Hepatocyte (in vitro differentiated cells): ENCODE measurements at regions not wholly inside any gene's neighbourhood (a gene's known extent, or its start where the extent isn't known, plus 50 kb on each side); places are given as distances from the start of the nearest gene placed in this dataset.

Experiments used
- CTCF ChIP-seq: fragments of 200-600 bp; sonication (generic); IDR thresholded peaks from 2 replicates; pipeline ENCODE4 v1.5.1; 2016; ENCODE audit warnings: antibody characterized with exemption, mild to moderate bottlenecking; ENCODE audit not compliant: poor library complexity
- EZH2phosphoT487 ChIP-seq: fragments of 200-600 bp; sonication (generic); IDR thresholded peaks from one replicate; pipeline ENCODE4 v1.6.1; 2018; ENCODE audit warnings: antibody characterized with exemption, mild to moderate bottlenecking, low read depth, moderate library complexity; ENCODE audit not compliant: unreplicated experiment, severe bottlenecking

- TF ChIP-seq CTCF: peak; percentile 56
- no peak for TF ChIP-seq EZH2phosphoT487
Measured at GRCh38 chr9:109652971-109653370, 127.0 kb upstream of the PALM2AKAP2 start.
